ENCODE measurements at regions not wholly inside any gene's neighbourhood (a gene's known extent, or its start where the extent isn't known, plus 50 kb on each side); places are given as distances from the start of the nearest gene placed in this dataset.

DNA sequence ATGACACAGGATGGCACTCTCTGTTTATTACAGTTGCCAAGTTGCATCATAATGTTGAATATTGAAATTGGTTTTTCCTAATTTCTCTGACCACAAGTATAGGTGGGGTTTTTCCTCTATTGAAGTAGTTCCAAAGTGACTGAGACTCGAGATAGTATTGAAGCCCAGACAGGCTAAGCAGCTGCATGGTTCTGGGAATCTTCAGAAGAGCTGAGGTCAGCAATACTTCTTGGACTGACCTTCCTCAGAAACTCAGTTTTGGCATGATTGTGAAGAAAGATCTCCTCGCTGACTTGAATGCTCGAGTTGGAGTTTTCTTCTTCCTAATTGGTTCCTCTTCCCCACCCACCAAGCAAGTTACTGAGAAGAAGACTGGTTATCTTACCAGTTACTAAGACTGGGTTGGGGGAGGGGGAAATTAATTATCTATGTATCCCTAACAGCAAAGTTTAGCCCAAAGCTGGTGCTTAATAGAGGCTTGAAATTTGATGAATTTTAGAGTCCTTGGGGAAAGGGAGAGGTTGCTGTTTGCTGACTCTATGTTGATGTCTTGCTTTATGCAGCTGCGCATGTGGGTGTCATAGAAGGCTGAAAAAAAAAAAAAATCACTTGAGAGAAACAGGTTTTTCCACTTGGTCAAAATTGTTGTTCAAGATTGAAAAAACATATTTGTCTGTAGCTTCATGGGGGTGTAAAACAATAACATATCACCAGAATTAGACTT lies 91.1 kb downstream of the P2RY10 start:
- WGBS (ENCODE audit: low lambda C conversion rate): 33% methylated on average over 2 of the region's 4 CpGs
- Histone ChIP-seq H4K20me1 (ENCODE audit: insufficient read depth, low read length) (no peaks in the 10 kb centered on the region), H3K9me3 (ENCODE audit: low read length) (peaks cover 25% of the 10 kb centered on the region), H3K9ac (ENCODE audit: insufficient read depth, low read depth, low read length) (no peak overlapping the region), H3K4me1 (ENCODE audit: insufficient read depth, low read length) (no peaks in the 10 kb centered on the region), H3K27me3 (ENCODE audit: control insufficient read depth in 1 of 2, insufficient read depth in 2 of 2, low read length in 2 of 2) (no peaks in the 10 kb centered on the region), H3K4me2 (ENCODE audit: low read depth, low read length) (no peak overlapping the region), H2AFZ (ENCODE audit: low read length) (no peak overlapping the region), H3K36me3 (replicated peaks in 1 of 2; ENCODE audit: control insufficient read depth in 1 of 2, insufficient read depth in 2 of 2, low read length in 2 of 2) (no peaks in the 10 kb centered on the region), H3K4me3 (replicated peaks in 1 of 3; ENCODE audit: insufficient read depth in 1 of 3, low read depth in 2 of 3, low read length in 3 of 3) (no peak overlapping the region), H3K79me2 (ENCODE audit: insufficient read depth, low read length) (no peaks in the 10 kb centered on the region), H3K27ac (ENCODE audit: extremely low read length, insufficient read depth, low read length) (no peak overlapping the region)
- ATAC-seq (no peak), DNase-seq (ENCODE audit: low spot score) (no peak), FAIRE-seq (no peak)
- TF ChIP-seq, protein P1, sequence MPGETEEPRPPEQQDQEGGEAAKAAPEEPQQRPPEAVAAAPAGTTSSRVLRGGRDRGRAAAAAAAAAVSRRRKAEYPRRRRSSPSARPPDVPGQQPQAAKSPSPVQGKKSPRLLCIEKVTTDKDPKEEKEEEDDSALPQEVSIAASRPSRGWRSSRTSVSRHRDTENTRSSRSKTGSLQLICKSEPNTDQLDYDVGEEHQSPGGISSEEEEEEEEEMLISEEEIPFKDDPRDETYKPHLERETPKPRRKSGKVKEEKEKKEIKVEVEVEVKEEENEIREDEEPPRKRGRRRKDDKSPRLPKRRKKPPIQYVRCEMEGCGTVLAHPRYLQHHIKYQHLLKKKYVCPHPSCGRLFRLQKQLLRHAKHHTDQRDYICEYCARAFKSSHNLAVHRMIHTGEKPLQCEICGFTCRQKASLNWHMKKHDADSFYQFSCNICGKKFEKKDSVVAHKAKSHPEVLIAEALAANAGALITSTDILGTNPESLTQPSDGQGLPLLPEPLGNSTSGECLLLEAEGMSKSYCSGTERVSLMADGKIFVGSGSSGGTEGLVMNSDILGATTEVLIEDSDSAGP (CRISPR knock-in tag; IDR thresholded peaks at IDR 0.05; ENCODE audit: borderline replicate concordance): no peak
- TF ChIP-seq, protein P2, sequence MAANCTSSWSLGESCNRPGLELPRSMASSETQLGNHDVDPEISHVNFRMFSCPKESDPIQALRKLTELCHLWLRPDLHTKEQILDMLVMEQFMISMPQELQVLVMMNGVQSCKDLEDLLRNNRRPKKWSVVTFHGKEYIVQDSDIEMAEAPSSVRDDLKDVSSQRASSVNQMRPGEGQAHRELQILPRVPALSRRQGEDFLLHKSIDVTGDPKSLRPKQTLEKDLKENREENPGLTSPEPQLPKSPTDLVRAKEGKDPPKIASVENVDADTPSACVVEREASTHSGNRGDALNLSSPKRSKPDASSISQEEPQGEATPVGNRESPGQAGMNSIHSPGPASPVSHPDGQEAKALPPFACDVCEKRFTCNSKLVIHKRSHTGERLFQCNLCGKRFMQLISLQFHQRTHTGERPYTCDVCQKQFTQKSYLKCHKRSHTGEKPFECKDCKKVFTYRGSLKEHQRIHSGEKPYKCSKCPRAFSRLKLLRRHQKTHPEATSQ (CRISPR knock-in tag; IDR thresholded peaks at IDR 0.05; ENCODE audit: borderline replicate concordance): no peak
- TF ChIP-seq HCFC1 (IDR thresholded peaks at IDR 0.05; ENCODE audit: low read depth, low read length): no peak
- TF ChIP-seq MAFF (IDR thresholded peaks at IDR 0.05; ENCODE audit: low read depth, low read length): peak; percentile 72
- peak; percentile 59 to 89; a peak in 3 of 4 replicates for TF ChIP-seq MAFK (conservative IDR thresholded peaks at IDR 0.05 in 1 of 2, IDR thresholded peaks at IDR 0.05 in 1 of 2; ENCODE audit: low read length in 2 of 2)
- TF ChIP-seq MED13 (CRISPR knock-in tag; IDR thresholded peaks at IDR 0.05): no peak
- intact Hi-C loops (cut with micrococcal nuclease; ENCODE audit: unreplicated experiment) (no loop called here), in situ Hi-C loops (cut with HindIII; ENCODE audit: extremely low pct_ligation_motif_present, low pct_unique_long_range_greater_than_20kb) (no loop called here)
- POLR2A ChIA-PET: no interaction called here
- CTCF ChIA-PET (ENCODE audit: low intra/inter-chr PET ratio, low total read pairs): no interaction called here
- BruUV-seq (replicated peaks): no TSS peak

Measured in HepG2 (cell line).